GM12872 (cell line): ENCODE measurements at regions not wholly inside any gene's neighbourhood (a gene's known extent, or its start where the extent isn't known, plus 50 kb on each side); places are given as distances from the start of the nearest gene placed in this dataset.

Experiments used
- CTCF ChIP-seq: IDR thresholded peaks from 3 replicates; pipeline ENCODE4 v1.5.1; 2011; ENCODE audit warnings: low read depth, mild to moderate bottlenecking, low read length, moderate library complexity; ENCODE audit not compliant: insufficient read depth

GRCh38 chr1:239322369-239322768 lies 64.0 kb upstream of the CHRM3 start:
- TF ChIP-seq CTCF = no peak

- TF ChIP-seq CTCF = no peak
Observed at GRCh38 chr1:239321877-239322276, 64.5 kb upstream of the CHRM3 start.

- no peak for TF ChIP-seq CTCF
Observed at GRCh38 chr1:239317948-239318347, 68.4 kb upstream of the CHRM3 start.

GRCh38 chr1:239315631-239316217 lies 70.6 kb upstream of the CHRM3 start:
- no peak for TF ChIP-seq CTCF

GRCh38 chr1:239311331-239311730 lies 75.0 kb upstream of the CHRM3 start:
- TF ChIP-seq CTCF = no peak

- TF ChIP-seq CTCF = peak; percentile 53; the same call in 2 of the 3 replicates
Observed at GRCh38 chr1:239308701-239309333, 77.6 kb upstream of the CHRM3 start.

- no peak for TF ChIP-seq CTCF
Observed at GRCh38 chr1:239307886-239308285, 78.5 kb upstream of the CHRM3 start.
